GM18519 (cell line): ENCODE measurements at regions not wholly inside any gene's neighbourhood (a gene's known extent, or its start where the extent isn't known, plus 50 kb on each side); places are given as distances from the start of the nearest gene placed in this dataset.
"Not testable (repeated sequence)": the region's sequence is repeated elsewhere in the genome, so short reads cannot be mapped to it uniquely, and the experiment has no call there.

ENCODE experiments used
- ATAC-seq: cut with Tn5 transposase; IDR thresholded peaks from one replicate; pipeline ENCODE4 v1.9.1; 2021; ENCODE audit warnings: mild to moderate bottlenecking, moderate library complexity; ENCODE audit not compliant: unreplicated experiment, low FRiP score

- no peak for ATAC-seq
These were observed 142.5 kb upstream of the TRPC4 start for GRCh38 chr13:38012096-38012495.

DNA sequence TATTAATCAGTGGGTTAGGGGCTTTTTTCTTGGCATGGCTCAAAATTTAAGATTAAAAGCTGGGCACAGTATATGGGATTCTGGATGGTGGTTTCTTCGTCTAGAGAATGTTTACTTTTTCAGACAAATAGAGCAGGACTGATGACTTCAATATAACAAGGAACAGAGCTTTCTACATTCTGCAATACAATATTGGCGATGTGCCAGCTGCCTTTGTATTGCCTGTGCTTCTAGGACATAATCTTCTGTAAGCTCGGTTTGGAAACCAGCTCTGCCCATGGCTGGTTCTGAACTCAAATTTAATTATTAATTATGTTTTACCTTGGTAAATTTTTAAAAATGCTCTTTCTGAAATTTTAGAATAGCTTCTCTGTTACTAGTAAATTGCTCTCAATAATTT, 139.1 kb upstream of the TRPC4 start:
- no peak for ATAC-seq

- no peak for ATAC-seq
These were observed 133.0 kb upstream of the TRPC4 start for GRCh38 chr13:38002606-38003005.

DNA sequence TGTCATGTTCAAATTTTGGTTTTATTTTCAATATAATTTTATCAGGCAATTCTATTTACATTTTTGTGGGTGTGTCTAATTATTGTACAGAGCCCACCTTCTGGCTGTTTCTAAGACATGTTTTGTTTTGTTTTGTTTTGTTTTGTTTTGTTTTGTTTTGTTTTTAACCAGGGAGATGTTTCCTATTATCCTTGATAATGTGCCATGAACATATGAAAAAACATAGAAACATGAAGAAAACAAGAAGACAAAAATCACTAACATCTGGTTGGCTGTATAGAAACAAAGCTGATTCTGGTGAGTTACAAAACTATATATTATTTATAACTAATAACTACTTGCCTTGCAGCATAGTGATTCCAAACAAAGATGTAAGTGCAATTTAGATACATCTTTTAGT, 128.1 kb upstream of the TRPC4 start:
- no peak for ATAC-seq

- no peak for ATAC-seq
These were observed 125.5 kb upstream of the TRPC4 start for GRCh38 chr13:37995092-37995491.

- ATAC-seq, result no peak
These were observed 117.2 kb upstream of the TRPC4 start for GRCh38 chr13:37986811-37987210.

DNA sequence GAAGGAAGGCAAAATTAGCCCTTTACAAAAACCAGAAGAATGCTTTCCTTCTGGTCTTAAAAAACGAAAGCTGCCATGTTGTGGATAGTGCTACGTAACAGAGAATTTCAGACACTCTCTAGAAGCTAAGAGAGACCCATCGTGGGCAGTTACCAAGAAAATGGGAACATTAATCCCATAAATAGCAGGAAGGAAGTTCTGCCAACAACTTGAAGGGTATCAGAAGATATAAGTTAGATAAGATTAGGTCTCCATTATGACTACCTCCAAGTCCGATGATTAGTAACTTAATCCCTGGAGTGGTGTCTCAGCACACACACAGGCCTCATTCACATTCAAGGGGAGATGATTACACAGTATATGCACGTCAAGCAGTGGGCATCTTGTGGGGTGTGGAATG, 115.7 kb upstream of the TRPC4 start:
- no peak for ATAC-seq

- no peak for ATAC-seq
These were observed 114.8 kb upstream of the TRPC4 start for GRCh38 chr13:37984357-37984756.

DNA sequence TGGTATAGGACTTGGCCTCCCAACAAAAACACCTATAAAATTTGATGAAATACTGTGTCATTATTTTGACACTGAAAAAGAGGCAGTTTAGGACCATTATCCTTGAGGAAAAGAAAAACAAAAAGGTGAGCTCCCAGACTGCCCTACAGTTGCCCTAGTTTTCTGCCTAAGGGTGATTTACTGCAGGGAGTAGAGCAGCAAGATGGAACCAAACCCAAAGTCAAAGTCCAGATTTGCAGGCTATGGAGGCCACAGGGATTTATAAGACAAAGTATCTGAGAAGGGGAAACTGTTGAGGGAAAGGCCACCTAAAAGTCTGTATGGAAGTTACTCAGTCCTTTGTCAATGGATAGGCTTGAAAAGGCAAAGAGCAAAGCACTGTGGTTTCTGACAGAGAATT, 112.4 kb upstream of the TRPC4 start:
- no peak for ATAC-seq

DNA sequence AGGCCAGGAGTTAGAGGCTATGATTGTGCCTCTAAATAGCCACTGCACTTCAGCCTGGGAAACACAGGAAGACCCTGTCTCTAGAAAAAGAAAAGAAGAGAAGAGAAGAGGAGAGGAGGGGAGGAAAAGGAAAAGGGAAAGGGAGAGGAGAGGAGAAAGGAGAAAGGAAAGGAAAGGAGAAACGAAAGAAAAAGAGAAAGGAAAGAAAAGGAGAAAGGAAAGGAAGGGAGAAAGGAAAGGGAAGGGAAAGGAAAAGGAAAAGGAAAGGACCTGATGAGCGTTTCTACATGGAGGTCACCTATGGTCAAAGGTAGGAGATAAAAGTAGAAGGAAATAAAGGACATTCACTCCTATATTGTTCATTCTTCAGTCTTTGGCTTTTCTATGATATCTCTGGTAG, 109.1 kb upstream of the TRPC4 start:
- ATAC-seq, result no peak

- ATAC-seq, result no peak
These were observed 99.0 kb upstream of the TRPC4 start for GRCh38 chr13:37968555-37968954.

DNA sequence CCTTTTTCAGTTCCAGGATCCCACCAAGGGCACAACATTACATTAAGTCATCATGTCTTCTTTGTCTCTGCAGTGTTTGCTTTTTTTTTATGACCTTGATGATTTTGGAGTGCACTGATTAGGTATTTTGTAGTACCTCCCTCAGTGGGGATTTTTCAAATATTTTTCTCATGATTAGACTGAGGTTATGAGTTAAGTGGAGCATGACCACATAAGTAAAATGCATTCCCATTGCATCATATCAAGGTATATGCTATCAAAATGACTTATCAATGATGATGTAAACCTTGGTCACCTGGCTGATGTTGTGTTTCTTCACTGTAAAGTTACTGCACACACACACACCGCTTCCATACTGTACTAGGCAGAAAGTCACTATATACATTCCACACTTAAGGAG, 96.7 kb upstream of the TRPC4 start:
- ATAC-seq, result no peak

- ATAC-seq, result no peak
These were observed 90.9 kb upstream of the TRPC4 start for GRCh38 chr13:37960427-37960826.

DNA sequence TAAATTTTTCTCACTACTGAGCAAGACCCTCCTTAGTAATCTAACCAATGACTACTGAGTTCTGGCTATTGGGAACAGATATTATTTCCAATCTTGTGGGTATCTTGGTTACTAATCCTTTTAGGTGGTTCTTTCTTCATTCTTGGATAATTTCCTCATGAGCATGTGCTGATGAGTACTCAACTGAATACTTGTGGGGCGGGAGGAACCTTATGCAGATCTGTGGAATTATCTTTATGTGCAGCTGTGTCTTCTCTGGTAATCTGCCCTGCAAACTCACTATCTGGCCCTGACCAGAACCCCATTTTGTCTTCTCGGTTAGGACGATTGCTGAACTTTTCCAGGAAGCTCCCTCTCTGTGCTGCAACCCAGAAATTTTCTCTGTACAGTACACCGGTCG, 89.7 kb upstream of the TRPC4 start:
- no peak for ATAC-seq

GRCh38 chr13:37956536-37956935, 87.0 kb upstream of the TRPC4 start:
- ATAC-seq, result no peak

- ATAC-seq, result not testable (repeated sequence)
These were observed 85.0 kb upstream of the TRPC4 start for GRCh38 chr13:37954597-37954996.

GRCh38 chr13:37954191-37954590, 84.6 kb upstream of the TRPC4 start:
- no peak for ATAC-seq

DNA sequence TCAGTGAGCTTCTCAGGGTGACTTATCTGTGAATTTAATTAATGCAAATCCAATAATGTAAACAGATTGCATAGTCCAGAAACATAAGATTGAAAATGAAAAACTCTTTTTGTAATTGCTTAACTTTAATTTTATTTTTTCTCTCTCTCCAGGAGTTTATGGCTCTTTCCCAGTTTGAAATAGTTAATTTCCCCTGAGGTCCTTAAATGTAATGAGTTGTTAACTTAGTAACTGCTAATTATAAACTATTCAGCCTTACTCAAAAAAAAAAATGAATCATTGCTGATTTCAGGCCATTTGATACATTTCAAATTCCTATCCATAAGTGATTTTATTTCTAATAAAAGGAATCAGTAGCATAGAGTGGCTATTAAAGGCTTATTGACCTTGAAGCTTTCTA, 84.1 kb upstream of the TRPC4 start:
- no peak for ATAC-seq

- ATAC-seq, result no peak
These were observed 80.4 kb upstream of the TRPC4 start for GRCh38 chr13:37950016-37950415.

GRCh38 chr13:37947419-37948140, 78.0 kb upstream of the TRPC4 start:
- ATAC-seq, result no peak

DNA sequence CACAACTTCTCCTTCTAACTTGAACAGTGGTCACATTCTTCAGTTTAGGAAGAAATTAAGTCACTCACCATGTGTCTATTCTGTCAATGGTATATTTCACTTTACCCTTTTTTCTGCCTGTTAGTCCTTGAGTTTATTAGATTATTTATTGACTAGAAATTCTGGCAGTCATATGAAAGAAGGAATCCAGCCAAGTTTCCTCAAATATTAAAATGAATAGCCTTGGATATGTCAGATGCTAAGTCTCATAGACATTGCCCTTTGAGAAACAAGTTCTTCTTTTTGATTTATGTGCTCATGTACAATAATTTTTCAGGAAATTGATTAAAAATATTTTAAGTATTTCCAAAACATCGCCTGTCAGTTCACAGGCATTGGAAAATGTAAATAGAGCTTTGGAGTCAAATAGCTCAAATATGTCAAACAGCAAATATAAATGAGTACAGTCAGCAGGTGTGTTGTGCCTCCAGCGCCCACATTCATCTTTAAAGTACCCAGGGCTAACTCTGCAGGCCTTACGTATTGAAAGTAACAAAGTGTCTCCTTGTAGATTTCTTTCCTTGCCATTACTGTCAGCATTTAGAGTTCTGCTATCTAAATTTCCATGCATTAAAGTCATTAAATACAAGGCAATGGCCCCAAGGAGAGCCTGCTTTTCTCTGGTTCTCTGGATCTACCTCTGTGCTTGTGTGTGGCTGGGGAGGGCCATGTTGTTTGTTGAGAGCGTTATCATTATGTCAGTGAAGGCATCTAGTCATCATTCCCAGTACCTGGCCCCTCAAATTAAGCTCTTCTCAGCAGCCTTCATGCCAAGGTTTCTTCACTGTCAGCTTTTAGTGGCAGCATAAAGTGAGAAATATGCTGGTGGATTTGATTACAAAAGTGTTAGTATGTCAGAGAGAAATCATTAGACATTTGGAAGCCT, 76.3 kb upstream of the TRPC4 start:
- ATAC-seq, result no peak
